ENCODE measurements at regions not wholly inside any gene's neighbourhood (a gene's known extent, or its start where the extent isn't known, plus 50 kb on each side); places are given as distances from the start of the nearest gene placed in this dataset.

GRCh38 chr9:105880517-105880916 is 186.2 kb downstream of the TMEM38B start:
- TF ChIP-seq CTCF (IDR thresholded peaks at IDR 0.05; ENCODE audit: low read depth, low read length): no peak
- no peak for DNase-seq (ENCODE audit: extremely low read depth, low read depth)

- TF ChIP-seq CTCF (IDR thresholded peaks at IDR 0.05; ENCODE audit: low read depth, low read length): no peak
- DNase-seq (ENCODE audit: extremely low read depth, low read depth): no peak
Observed at GRCh38 chr9:105881021-105881420, 186.7 kb downstream of the TMEM38B start.

- TF ChIP-seq CTCF (IDR thresholded peaks at IDR 0.05; ENCODE audit: low read depth, low read length): peak; percentile 79
- peak; percentile 4 for DNase-seq (ENCODE audit: extremely low read depth, low read depth)
Observed at GRCh38 chr9:105881654-105882349, 187.5 kb downstream of the TMEM38B start.

GRCh38 chr9:105883847-105884246 is 189.5 kb downstream of the TMEM38B start:
- no peak for DNase-seq (ENCODE audit: extremely low read depth, low read depth)
- TF ChIP-seq CTCF (IDR thresholded peaks at IDR 0.05; ENCODE audit: low read depth, low read length): no peak

GRCh38 chr9:105884416-105884815 is 190.1 kb downstream of the TMEM38B start:
- no peak for DNase-seq (ENCODE audit: extremely low read depth, low read depth)
- no peak for TF ChIP-seq CTCF (IDR thresholded peaks at IDR 0.05; ENCODE audit: low read depth, low read length)

- TF ChIP-seq CTCF (IDR thresholded peaks at IDR 0.05; ENCODE audit: low read depth, low read length): no peak
- no peak for DNase-seq (ENCODE audit: extremely low read depth, low read depth)
Observed at GRCh38 chr9:105886136-105886535, 191.8 kb downstream of the TMEM38B start.

- no peak for TF ChIP-seq CTCF (IDR thresholded peaks at IDR 0.05; ENCODE audit: low read depth, low read length)
- DNase-seq (ENCODE audit: extremely low read depth, low read depth): no peak
Observed at GRCh38 chr9:105887679-105888078, 193.3 kb downstream of the TMEM38B start.
